ENCODE measurements at regions not wholly inside any gene's neighbourhood (a gene's known extent, or its start where the extent isn't known, plus 50 kb on each side); places are given as distances from the start of the nearest gene placed in this dataset.

DNA sequence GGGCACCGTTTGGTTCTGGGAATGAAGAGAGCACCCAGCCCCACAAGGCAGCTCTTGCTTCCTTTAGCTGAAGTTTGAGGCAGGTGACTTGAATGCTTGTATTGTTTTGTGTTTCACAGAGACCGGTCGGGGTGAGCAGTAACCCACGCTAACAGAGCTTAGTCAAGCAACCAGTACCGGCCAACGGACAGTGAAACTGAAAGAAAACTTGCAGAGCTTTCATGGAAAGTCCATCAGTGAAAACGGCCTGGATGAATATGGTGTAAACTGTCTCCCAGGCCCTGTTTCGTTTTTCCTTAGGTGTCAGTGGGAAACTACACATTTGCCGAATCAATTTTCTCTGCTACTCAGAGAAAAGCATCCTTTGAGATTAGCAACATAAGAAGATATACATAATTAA, 101.1 kb downstream of the LYZL1 start:
- Histone ChIP-seq H3K27me3 (ENCODE audit: control insufficient read depth in 3 of 3, insufficient read depth in 3 of 3, low read length in 3 of 3) (no peaks in the 10 kb centered on the region), H3K4me3 (ENCODE audit: low read depth in 1 of 3, low read length in 3 of 3) (no peak overlapping the region), H3K36me3 (ENCODE audit: control insufficient read depth in 3 of 3, insufficient read depth in 2 of 3, low read depth in 1 of 3, low read length in 3 of 3) (no peaks in the 10 kb centered on the region), H3K9me3 (ENCODE audit: control insufficient read depth in 2 of 2, insufficient read depth in 1 of 2, low read depth in 1 of 2, low read length in 1 of 2) (no peaks in the 10 kb centered on the region), H3K4me1 (ENCODE audit: control insufficient read depth in 3 of 3, insufficient read depth in 2 of 3, low read depth in 1 of 3, low read length in 2 of 3) (no peaks in the 10 kb centered on the region), H3K27ac (ENCODE audit: low read depth in 1 of 3, low read length in 2 of 3) (no peak overlapping the region)
- FAIRE-seq (no peak), DNase-seq (peak in 1 of 2 donors; percentile 44)
- WGBS, 3 donors = 10 to 38% (median 21%) methylated on average over 9 of the region's 9 CpGs

GRCh38 chr10:29392376-29393021, 103.6 kb downstream of the LYZL1 start:
- no peak overlapping the region for H3K27ac ChIP-seq (ENCODE audit: low read depth in 1 of 3, low read length in 2 of 3)
- WGBS, 3 donors = 33 to 46% (median 37%) methylated on average over 4 of the region's 4 CpGs
- H3K4me3 ChIP-seq (ENCODE audit: low read depth in 1 of 3, low read length in 3 of 3) = no peak overlapping the region
- H3K36me3 ChIP-seq (ENCODE audit: control insufficient read depth in 3 of 3, insufficient read depth in 2 of 3, low read depth in 1 of 3, low read length in 3 of 3) = no peaks in the 10 kb centered on the region
- FAIRE-seq (no peak), DNase-seq (peak; percentile 40 to 43)
- H3K9me3 ChIP-seq (ENCODE audit: control insufficient read depth in 2 of 2, insufficient read depth in 1 of 2, low read depth in 1 of 2, low read length in 1 of 2) = no peaks in the 10 kb centered on the region
- H3K27me3 ChIP-seq (ENCODE audit: control insufficient read depth in 3 of 3, insufficient read depth in 3 of 3, low read length in 3 of 3) = no peaks in the 10 kb centered on the region
- H3K4me1 ChIP-seq (ENCODE audit: control insufficient read depth in 3 of 3, insufficient read depth in 2 of 3, low read depth in 1 of 3, low read length in 2 of 3) = no peaks in the 10 kb centered on the region

GRCh38 chr10:29394321-29394932, 105.6 kb downstream of the LYZL1 start:
- Histone ChIP-seq H3K36me3 (ENCODE audit: control insufficient read depth in 3 of 3, insufficient read depth in 2 of 3, low read depth in 1 of 3, low read length in 3 of 3) (no peaks in the 10 kb centered on the region), H3K4me1 (ENCODE audit: control insufficient read depth in 3 of 3, insufficient read depth in 2 of 3, low read depth in 1 of 3, low read length in 2 of 3) (no peaks in the 10 kb centered on the region), H3K4me3 (ENCODE audit: low read depth in 1 of 3, low read length in 3 of 3) (no peak overlapping the region), H3K27ac (ENCODE audit: low read depth in 1 of 3, low read length in 2 of 3) (no peak overlapping the region), H3K27me3 (ENCODE audit: control insufficient read depth in 3 of 3, insufficient read depth in 3 of 3, low read length in 3 of 3) (no peaks in the 10 kb centered on the region), H3K9me3 (ENCODE audit: control insufficient read depth in 2 of 2, insufficient read depth in 1 of 2, low read depth in 1 of 2, low read length in 1 of 2) (no peaks in the 10 kb centered on the region)
- no peak for FAIRE-seq
- no peak for DNase-seq
- 71 to 81% (median 76%) methylated on average over 8 of the region's 8 CpGs for WGBS, 3 donors

DNA sequence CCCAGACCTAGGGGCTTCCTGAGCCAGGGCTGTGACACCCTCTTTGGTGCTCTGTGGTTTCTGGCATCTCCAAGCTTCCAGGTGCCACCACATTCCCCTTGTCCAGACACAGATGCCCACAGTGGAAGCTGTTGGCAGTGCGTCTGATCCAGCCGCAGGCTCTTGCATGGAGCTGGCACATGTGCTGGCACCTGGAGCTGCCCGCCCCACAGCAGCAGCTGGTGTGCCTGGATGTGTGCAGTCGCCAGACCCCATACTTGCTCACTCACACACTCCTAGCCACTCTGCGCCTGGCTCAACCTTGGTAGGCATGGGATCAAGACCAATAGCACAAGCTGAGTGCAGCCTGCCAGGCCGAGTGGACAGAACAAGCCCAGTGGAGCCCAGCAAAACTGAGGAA, 106.5 kb downstream of the LYZL1 start:
- H3K36me3 ChIP-seq (ENCODE audit: control insufficient read depth in 3 of 3, insufficient read depth in 2 of 3, low read depth in 1 of 3, low read length in 3 of 3) = no peaks in the 10 kb centered on the region
- no peaks in the 10 kb centered on the region for H3K9me3 ChIP-seq (ENCODE audit: control insufficient read depth in 2 of 2, insufficient read depth in 1 of 2, low read depth in 1 of 2, low read length in 1 of 2)
- 77 to 91% (median 88%) methylated on average over 6 of the region's 6 CpGs for WGBS, 3 donors
- H3K4me3 ChIP-seq (ENCODE audit: low read depth in 1 of 3, low read length in 3 of 3) = no peak overlapping the region
- H3K27ac ChIP-seq (ENCODE audit: low read depth in 1 of 3, low read length in 2 of 3) = no peak overlapping the region
- FAIRE-seq (no peak), DNase-seq (no peak)
- H3K4me1 ChIP-seq (ENCODE audit: control insufficient read depth in 3 of 3, insufficient read depth in 2 of 3, low read depth in 1 of 3, low read length in 2 of 3) = no peaks in the 10 kb centered on the region
- H3K27me3 ChIP-seq (ENCODE audit: control insufficient read depth in 3 of 3, insufficient read depth in 3 of 3, low read length in 3 of 3) = no peaks in the 10 kb centered on the region

DNA sequence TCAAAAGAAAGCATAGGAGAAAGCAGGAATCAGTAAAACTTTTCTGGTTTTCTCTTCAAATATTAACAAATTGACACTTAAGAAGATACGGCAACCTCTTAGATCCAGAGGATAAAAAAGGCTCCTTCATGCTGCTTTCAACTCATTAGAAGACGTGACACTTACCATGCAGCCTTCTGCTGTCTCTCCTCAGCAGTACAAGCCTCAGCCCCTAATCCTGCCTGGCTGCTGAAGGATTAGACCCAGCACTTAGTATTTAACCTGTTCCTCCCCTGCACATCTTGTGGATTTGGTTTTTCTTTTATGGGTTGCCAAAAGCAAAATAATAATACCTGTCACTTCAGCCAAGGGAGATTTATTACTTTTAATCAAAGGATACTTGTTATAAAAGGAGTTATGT, 108.4 kb downstream of the LYZL1 start:
- no peaks in the 10 kb centered on the region for H3K36me3 ChIP-seq (ENCODE audit: control insufficient read depth in 3 of 3, insufficient read depth in 2 of 3, low read depth in 1 of 3, low read length in 3 of 3)
- WGBS, 3 donors = 38 to 61% (median 57%) methylated on average over 2 of the region's 2 CpGs

GRCh38 chr10:29403208-29403607, 114.3 kb downstream of the LYZL1 start:
- Histone ChIP-seq H3K4me3 (ENCODE audit: low read depth in 1 of 3, low read length in 3 of 3) (no peak overlapping the region), H3K4me1 (ENCODE audit: control insufficient read depth in 3 of 3, insufficient read depth in 2 of 3, low read depth in 1 of 3, low read length in 2 of 3) (no peaks in the 10 kb centered on the region), H3K27ac (ENCODE audit: low read depth in 1 of 3, low read length in 2 of 3) (no peak overlapping the region), H3K9me3 (ENCODE audit: control insufficient read depth in 2 of 2, insufficient read depth in 1 of 2, low read depth in 1 of 2, low read length in 1 of 2) (no peaks in the 10 kb centered on the region), H3K27me3 (ENCODE audit: control insufficient read depth in 3 of 3, insufficient read depth in 3 of 3, low read length in 3 of 3) (no peaks in the 10 kb centered on the region), H3K36me3 (ENCODE audit: control insufficient read depth in 3 of 3, insufficient read depth in 2 of 3, low read depth in 1 of 3, low read length in 3 of 3) (no peaks in the 10 kb centered on the region)
- DNase-seq (no peak), FAIRE-seq (no peak)

More for the DNA sequence above, 108.4 kb downstream of the LYZL1 start:
- Histone ChIP-seq H3K9me3 (ENCODE audit: control insufficient read depth in 2 of 2, insufficient read depth in 1 of 2, low read depth in 1 of 2, low read length in 1 of 2) (no peaks in the 10 kb centered on the region), H3K4me3 (ENCODE audit: low read depth in 1 of 3, low read length in 3 of 3) (no peak overlapping the region), H3K4me1 (ENCODE audit: control insufficient read depth in 3 of 3, insufficient read depth in 2 of 3, low read depth in 1 of 3, low read length in 2 of 3) (no peaks in the 10 kb centered on the region), H3K27me3 (ENCODE audit: control insufficient read depth in 3 of 3, insufficient read depth in 3 of 3, low read length in 3 of 3) (no peaks in the 10 kb centered on the region), H3K27ac (ENCODE audit: low read depth in 1 of 3, low read length in 2 of 3) (no peak overlapping the region)
- no peak for DNase-seq
- FAIRE-seq = no peak

GRCh38 chr10:29407280-29407858, 118.5 kb downstream of the LYZL1 start:
- Histone ChIP-seq H3K27me3 (ENCODE audit: control insufficient read depth in 3 of 3, insufficient read depth in 3 of 3, low read length in 3 of 3) (no peaks in the 10 kb centered on the region), H3K9me3 (ENCODE audit: control insufficient read depth in 2 of 2, insufficient read depth in 1 of 2, low read depth in 1 of 2, low read length in 1 of 2) (no peaks in the 10 kb centered on the region), H3K4me1 (ENCODE audit: control insufficient read depth in 3 of 3, insufficient read depth in 2 of 3, low read depth in 1 of 3, low read length in 2 of 3) (peaks cover 0 to 17% (median 0%) of the 10 kb centered on the region in 3 donors), H3K36me3 (ENCODE audit: control insufficient read depth in 3 of 3, insufficient read depth in 2 of 3, low read depth in 1 of 3, low read length in 3 of 3) (peaks cover 0 to 2% (median 0%) of the 10 kb centered on the region in 3 donors), H3K27ac (ENCODE audit: low read depth in 1 of 3, low read length in 2 of 3) (no peak overlapping the region), H3K4me3 (ENCODE audit: low read depth in 1 of 3, low read length in 3 of 3) (no peak overlapping the region)
- DNase-seq = no peak
- FAIRE-seq = no peak
- WGBS, 3 donors = 94 to 99% (median 98%) methylated on average over 2 of the region's 2 CpGs
